K562 (cell line): ENCODE measurements at regions not wholly inside any gene's neighbourhood (a gene's known extent, or its start where the extent isn't known, plus 50 kb on each side); places are given as distances from the start of the nearest gene placed in this dataset.

Experiments
- CC2D1A ChIP-seq: fragments of 450-650 bp; IDR thresholded peaks from 2 replicates; pipeline ENCODE4 v1.6.1; 2017; ENCODE audit warnings: mild to moderate bottlenecking
- HDAC8 ChIP-seq: fragments of 450-650 bp; IDR thresholded peaks from 2 replicates; pipeline ENCODE4 v1.6.1; 2016; ENCODE audit warnings: mild to moderate bottlenecking, missing genetic modification characterization, moderate library complexity, missing compliant biosample characterization
- NR2C1 ChIP-seq, 2 experiments: fragments of 450-650 bp; IDR thresholded peaks; 2 replicates each; pipeline ENCODE4 v1.6.1; 2017; ENCODE audit warnings: mild to moderate bottlenecking in 2 of 2, antibody characterized with exemption in 1 of 2, inconsistent platforms in 1 of 2, missing compliant biosample characterization in 1 of 2, missing genetic modification characterization in 1 of 2
- TEAD2 ChIP-seq: fragments of 450-650 bp; IDR thresholded peaks from 2 replicates; pipeline ENCODE4 v1.6.1; 2016; ENCODE audit warnings: missing genetic modification characterization, control low read depth, missing compliant biosample characterization
- ZEB2 ChIP-seq: fragments of 450-650 bp; IDR thresholded peaks from 2 replicates; pipeline ENCODE4 v1.6.1; 2016
- ZNF41 ChIP-seq: fragments of 250-450 bp; sonication (Bioruptor Pico); conservative IDR thresholded peaks from 2 replicates; pipeline ENCODE4 v1.4.0; 2020; ENCODE audit warnings: mild to moderate bottlenecking
- ZNF77 ChIP-seq: fragments of 250-450 bp; sonication (Bioruptor Pico); IDR thresholded peaks from 2 replicates; pipeline ENCODE4 v1.5.0; 2020
- TF ChIP-seq, protein P1 (sequence below), 2 experiments: fragments of 150-350 bp in 1 of 2; IDR thresholded peaks; 2 replicates each; pipeline ENCODE4 v1.6.1; 2012 to 2016; ENCODE audit warnings: low read depth in 2 of 2, low read length in 2 of 2, mild to moderate bottlenecking in 1 of 2, moderate library complexity in 1 of 2
- TF ChIP-seq, protein P2 (sequence below), 3 experiments: IDR thresholded peaks in 2 of 3; conservative IDR thresholded peaks in 1 of 3; 2 replicates each; pipeline ENCODE4 v1.5.1; 2011 to 2012; ENCODE audit warnings: low read length in 3 of 3, mild to moderate bottlenecking in 3 of 3, control low read depth in 2 of 3, improper control_type of control experiment in 1 of 3, inconsistent platforms in 1 of 3, low read depth in 1 of 3, mixed read lengths in 1 of 3, moderate library complexity in 1 of 3; ENCODE audit not compliant: insufficient read depth in 2 of 3
- TF ChIP-seq, protein P3 (sequence below): fragments of 250-450 bp; sonication (Bioruptor Pico); IDR thresholded peaks from 2 replicates; pipeline ENCODE4 v1.9.0; 2021; ENCODE audit warnings: mild to moderate bottlenecking
- TF ChIP-seq, protein P4 (sequence below), 2 experiments: fragments of 450-650 bp in 1 of 2; sonication (generic) in 1 of 2; formaldehyde crosslinking in 1 of 2; IDR thresholded peaks; 2 replicates each; pipeline versions ENCODE4 v1.7.1 to v1.9.0; 2016 to 2022; ENCODE audit warnings: inconsistent platforms in 1 of 2, mild to moderate bottlenecking in 1 of 2, missing genetic modification reagents in 1 of 2

DNA sequence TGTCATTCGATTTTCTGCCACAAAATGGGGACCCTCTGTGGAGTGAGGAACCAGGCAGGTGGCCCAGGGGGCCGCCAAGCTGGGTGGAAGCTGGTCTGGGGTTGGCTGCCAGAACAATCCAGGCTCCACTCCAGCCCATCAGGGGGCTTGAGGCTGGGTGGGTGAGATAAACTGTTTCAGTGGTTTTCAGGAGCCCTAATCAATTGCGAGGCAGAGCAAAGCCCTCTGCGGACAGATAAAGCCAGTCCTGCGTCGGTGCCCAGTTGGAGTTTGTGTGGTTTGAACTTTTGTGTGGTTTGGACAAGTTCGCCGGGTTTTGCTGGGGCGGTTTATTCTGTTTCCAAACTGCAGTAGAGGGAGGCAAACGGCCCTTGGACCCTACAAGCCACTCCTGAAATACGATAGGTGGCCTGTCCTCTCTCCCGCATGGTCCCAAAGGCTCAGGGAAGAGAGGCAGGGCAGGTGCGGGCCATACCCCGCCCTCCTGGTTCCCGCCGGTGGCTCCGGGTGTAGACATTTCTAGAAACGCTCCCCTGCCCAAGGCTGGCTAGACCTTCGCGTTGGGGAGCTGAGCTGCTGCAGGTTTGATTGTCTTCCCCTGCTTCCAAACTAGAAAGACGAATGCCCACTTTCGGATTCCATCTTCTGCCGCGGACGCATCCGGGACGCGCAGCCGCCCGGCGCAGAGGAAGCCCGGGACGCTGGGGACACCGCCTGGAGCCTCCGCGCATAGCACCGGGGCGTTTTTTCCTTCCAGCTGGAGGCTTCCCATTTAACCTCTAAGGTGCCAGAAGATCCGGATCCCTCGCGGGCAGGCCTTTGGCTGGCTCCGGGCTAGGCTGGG, 169.0 kb upstream of the BCOR start (continued):
- TF ChIP-seq, protein P1, sequence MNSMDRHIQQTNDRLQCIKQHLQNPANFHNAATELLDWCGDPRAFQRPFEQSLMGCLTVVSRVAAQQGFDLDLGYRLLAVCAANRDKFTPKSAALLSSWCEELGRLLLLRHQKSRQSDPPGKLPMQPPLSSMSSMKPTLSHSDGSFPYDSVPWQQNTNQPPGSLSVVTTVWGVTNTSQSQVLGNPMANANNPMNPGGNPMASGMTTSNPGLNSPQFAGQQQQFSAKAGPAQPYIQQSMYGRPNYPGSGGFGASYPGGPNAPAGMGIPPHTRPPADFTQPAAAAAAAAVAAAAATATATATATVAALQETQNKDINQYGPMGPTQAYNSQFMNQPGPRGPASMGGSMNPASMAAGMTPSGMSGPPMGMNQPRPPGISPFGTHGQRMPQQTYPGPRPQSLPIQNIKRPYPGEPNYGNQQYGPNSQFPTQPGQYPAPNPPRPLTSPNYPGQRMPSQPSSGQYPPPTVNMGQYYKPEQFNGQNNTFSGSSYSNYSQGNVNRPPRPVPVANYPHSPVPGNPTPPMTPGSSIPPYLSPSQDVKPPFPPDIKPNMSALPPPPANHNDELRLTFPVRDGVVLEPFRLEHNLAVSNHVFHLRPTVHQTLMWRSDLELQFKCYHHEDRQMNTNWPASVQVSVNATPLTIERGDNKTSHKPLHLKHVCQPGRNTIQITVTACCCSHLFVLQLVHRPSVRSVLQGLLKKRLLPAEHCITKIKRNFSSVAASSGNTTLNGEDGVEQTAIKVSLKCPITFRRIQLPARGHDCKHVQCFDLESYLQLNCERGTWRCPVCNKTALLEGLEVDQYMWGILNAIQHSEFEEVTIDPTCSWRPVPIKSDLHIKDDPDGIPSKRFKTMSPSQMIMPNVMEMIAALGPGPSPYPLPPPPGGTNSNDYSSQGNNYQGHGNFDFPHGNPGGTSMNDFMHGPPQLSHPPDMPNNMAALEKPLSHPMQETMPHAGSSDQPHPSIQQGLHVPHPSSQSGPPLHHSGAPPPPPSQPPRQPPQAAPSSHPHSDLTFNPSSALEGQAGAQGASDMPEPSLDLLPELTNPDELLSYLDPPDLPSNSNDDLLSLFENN (IDR thresholded peaks at IDR 0.05; ENCODE audit: low read depth in 2 of 2, low read length in 2 of 2): 0 out of 4 replicates have a peak, but pooled peaks of 1 of the 2 experiments have one; percentile 30
- TF ChIP-seq, protein P2, sequence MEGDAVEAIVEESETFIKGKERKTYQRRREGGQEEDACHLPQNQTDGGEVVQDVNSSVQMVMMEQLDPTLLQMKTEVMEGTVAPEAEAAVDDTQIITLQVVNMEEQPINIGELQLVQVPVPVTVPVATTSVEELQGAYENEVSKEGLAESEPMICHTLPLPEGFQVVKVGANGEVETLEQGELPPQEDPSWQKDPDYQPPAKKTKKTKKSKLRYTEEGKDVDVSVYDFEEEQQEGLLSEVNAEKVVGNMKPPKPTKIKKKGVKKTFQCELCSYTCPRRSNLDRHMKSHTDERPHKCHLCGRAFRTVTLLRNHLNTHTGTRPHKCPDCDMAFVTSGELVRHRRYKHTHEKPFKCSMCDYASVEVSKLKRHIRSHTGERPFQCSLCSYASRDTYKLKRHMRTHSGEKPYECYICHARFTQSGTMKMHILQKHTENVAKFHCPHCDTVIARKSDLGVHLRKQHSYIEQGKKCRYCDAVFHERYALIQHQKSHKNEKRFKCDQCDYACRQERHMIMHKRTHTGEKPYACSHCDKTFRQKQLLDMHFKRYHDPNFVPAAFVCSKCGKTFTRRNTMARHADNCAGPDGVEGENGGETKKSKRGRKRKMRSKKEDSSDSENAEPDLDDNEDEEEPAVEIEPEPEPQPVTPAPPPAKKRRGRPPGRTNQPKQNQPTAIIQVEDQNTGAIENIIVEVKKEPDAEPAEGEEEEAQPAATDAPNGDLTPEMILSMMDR (IDR thresholded peaks at IDR 0.05 in 2 of 3, conservative IDR thresholded peaks at IDR 0.05 in 1 of 3; ENCODE audit: insufficient read depth in 2 of 3, low read depth in 1 of 3, low read length in 3 of 3): peak; percentile 75 to 82 (median 75)
- TF ChIP-seq, protein P3, sequence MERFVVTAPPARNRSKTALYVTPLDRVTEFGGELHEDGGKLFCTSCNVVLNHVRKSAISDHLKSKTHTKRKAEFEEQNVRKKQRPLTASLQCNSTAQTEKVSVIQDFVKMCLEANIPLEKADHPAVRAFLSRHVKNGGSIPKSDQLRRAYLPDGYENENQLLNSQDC (CRISPR knock-in tag): no peak
- TF ChIP-seq, protein P4, sequence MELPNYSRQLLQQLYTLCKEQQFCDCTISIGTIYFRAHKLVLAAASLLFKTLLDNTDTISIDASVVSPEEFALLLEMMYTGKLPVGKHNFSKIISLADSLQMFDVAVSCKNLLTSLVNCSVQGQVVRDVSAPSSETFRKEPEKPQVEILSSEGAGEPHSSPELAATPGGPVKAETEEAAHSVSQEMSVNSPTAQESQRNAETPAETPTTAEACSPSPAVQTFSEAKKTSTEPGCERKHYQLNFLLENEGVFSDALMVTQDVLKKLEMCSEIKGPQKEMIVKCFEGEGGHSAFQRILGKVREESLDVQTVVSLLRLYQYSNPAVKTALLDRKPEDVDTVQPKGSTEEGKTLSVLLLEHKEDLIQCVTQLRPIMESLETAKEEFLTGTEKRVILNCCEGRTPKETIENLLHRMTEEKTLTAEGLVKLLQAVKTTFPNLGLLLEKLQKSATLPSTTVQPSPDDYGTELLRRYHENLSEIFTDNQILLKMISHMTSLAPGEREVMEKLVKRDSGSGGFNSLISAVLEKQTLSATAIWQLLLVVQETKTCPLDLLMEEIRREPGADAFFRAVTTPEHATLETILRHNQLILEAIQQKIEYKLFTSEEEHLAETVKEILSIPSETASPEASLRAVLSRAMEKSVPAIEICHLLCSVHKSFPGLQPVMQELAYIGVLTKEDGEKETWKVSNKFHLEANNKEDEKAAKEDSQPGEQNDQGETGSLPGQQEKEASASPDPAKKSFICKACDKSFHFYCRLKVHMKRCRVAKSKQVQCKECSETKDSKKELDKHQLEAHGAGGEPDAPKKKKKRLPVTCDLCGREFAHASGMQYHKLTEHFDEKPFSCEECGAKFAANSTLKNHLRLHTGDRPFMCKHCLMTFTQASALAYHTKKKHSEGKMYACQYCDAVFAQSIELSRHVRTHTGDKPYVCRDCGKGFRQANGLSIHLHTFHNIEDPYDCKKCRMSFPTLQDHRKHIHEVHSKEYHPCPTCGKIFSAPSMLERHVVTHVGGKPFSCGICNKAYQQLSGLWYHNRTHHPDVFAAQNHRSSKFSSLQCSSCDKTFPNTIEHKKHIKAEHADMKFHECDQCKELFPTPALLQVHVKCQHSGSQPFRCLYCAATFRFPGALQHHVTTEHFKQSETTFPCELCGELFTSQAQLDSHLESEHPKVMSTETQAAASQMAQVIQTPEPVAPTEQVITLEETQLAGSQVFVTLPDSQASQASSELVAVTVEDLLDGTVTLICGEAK (IDR thresholded peaks at IDR 0.05): no peak
- TF ChIP-seq, protein P4 (CRISPR knock-in tag; IDR thresholded peaks at IDR 0.05): no peak
- TF ChIP-seq TEAD2 (tag) (no peak), HDAC8 (tag) (no peak), ZEB2 (no peak), ZNF77 (CRISPR knock-in tag) (no peak), ZNF41 (CRISPR knock-in tag) (no peak), CC2D1A (peak; percentile 25; the same call in 1 of the 2 replicates), NR2C1 (IDR thresholded peaks at IDR 0.05) (no peak), NR2C1 (tag; IDR thresholded peaks at IDR 0.05) (no peak)
